ENCODE measurements at regions not wholly inside any gene's neighbourhood (a gene's known extent, or its start where the extent isn't known, plus 50 kb on each side); places are given as distances from the start of the nearest gene placed in this dataset.

DNA sequence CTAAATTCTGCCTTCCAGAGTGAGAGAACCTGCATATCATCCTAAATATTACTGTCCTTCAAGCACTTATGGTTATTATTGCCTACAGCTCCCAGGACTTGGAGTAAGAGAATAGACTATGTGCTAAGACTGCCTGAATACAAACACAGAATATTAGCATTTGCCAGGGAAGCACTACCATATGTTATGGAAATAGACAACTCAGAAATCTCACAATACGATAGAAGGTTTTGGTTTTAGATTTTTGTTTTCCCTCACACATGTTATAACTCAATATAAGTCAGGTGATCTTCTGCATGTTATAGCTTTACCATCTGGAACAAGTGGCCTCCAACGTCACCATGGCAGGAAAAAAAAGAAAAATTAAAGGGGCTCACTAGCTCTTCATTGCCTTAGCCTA is 413.9 kb downstream of the LRRIQ3 start:
- no peak overlapping the region for H3K4me3 ChIP-seq

More for the DNA sequence above, 413.9 kb downstream of the LRRIQ3 start:
- ChIA-PET RAD21 (ENCODE audit: unreplicated experiment) (no interaction called here), CTCF (interaction anchor here (0.5 kb wide), 1 partner anchor 686 kb away, joined by 3 read pairs; no protein-coding TSS in a partner anchor), SMC1A (ENCODE audit: uncharacterized antibody, unreplicated experiment) (interaction anchor here (0.7 to 1.0 kb wide), 2 partner anchors 9 to 903 kb away, joined by 3 to 4 read pairs; no protein-coding TSS in a partner anchor), POLR2A (no interaction called here)
- Histone ChIP-seq H3K4me1 (ENCODE audit: control insufficient read depth, insufficient read depth, low read length) (no peaks in the 10 kb centered on the region), H3K9me3 (replicated peaks; ENCODE audit: control insufficient read depth, insufficient read depth, low read length) (no peaks in the 10 kb centered on the region), H3K79me2 (ENCODE audit: control insufficient read depth, insufficient read depth, low read length) (no peaks in the 10 kb centered on the region), H3K27me3 (replicated peaks in 1 of 2; ENCODE audit: control insufficient read depth in 2 of 2, insufficient read depth in 2 of 2, low read length in 1 of 2) (no peaks in the 10 kb centered on the region; a peak in 1 of 4 replicates), H4K20me1 (ENCODE audit: control insufficient read depth, insufficient read depth) (no peaks in the 10 kb centered on the region), H2AFZ (ENCODE audit: control insufficient read depth, low read depth, low read length) (no peak overlapping the region), H3K36me3 (ENCODE audit: control insufficient read depth in 2 of 2, insufficient read depth in 2 of 2, low read length in 1 of 2) (no peaks in the 10 kb centered on the region), H3K27ac (ENCODE audit: control insufficient read depth, insufficient read depth) (no peak overlapping the region), H3K4me2 (ENCODE audit: control insufficient read depth, insufficient read depth) (no peak overlapping the region), H3K9ac (ENCODE audit: control insufficient read depth, insufficient read depth, low read length) (no peak overlapping the region)
- no TSS peak for BruUV-seq (replicated peaks)
- 10% methylated on average over 2 of the region's 2 CpGs for WGBS (ENCODE audit: insufficient coverage, insufficient replicate concordance, low lambda C conversion rate, missing lambda C conversion rate)
- TF ChIP-seq TARDBP (IDR thresholded peaks at IDR 0.05; ENCODE audit: borderline replicate concordance) (no peak), NFYB (IDR thresholded peaks at IDR 0.05; ENCODE audit: insufficient read depth, low read depth, low read length) (no peak), SUPT20H (IDR thresholded peaks at IDR 0.05; ENCODE audit: borderline replicate concordance, control insufficient read depth, low read depth, low read length) (no peak), JUND (IDR thresholded peaks at IDR 0.05; ENCODE audit: low read depth, low read length) (no peak), ZNF384 (IDR thresholded peaks at IDR 0.05; ENCODE audit: borderline replicate concordance, low read depth, low read length) (no peak), SKIL (IDR thresholded peaks at IDR 0.05; ENCODE audit: low read depth, poor library complexity, severe bottlenecking) (no peak), ZBED1 (IDR thresholded peaks at IDR 0.05; ENCODE audit: borderline replicate concordance) (no peak), POLR2AphosphoS2 (IDR thresholded peaks at IDR 0.05; ENCODE audit: low read depth, low read length) (no peak), ZNF622 (IDR thresholded peaks at IDR 0.05) (no peak), CBFB (IDR thresholded peaks at IDR 0.05; ENCODE audit: low read depth) (no peak), STAT1 (conservative IDR thresholded peaks at IDR 0.05) (no peak), ZSCAN29 (IDR thresholded peaks at IDR 0.05) (no peak), NR2C1 (IDR thresholded peaks at IDR 0.05) (no peak), ZZZ3 (IDR thresholded peaks at IDR 0.05; ENCODE audit: control insufficient read depth, insufficient read length, low read depth) (no peak), TCF7 (IDR thresholded peaks at IDR 0.05; ENCODE audit: borderline replicate concordance) (no peak)
- FAIRE-seq (no peak), ATAC-seq (no peak), DNase-seq (ENCODE audit: low read depth, low spot score) (no peak)
- intact Hi-C loops (cut with micrococcal nuclease; ENCODE audit: unreplicated experiment), result no loop called here
- in situ Hi-C loops (cut with MboI), result no loop called here
